Body of pancreas (tissue), 4 donors: ENCODE measurements at regions not wholly inside any gene's neighbourhood (a gene's known extent, or its start where the extent isn't known, plus 50 kb on each side); places are given as distances from the start of the nearest gene placed in this dataset.

Experiments used
- ATAC-seq: fragments of 150-250 bp; one replicate; pipeline ENCODE4 v1.9.1; 2016
- DNase-seq, 4 donors: peaks; one replicate each; pipeline ENCODE4 v3.0.0-alpha.2; 2019
- H3K27ac ChIP-seq, 4 donors: fragments of 200-600 bp; sonication (generic); 1 replicate in 3 of 4; 2 replicates in 1 of 4; pipeline versions ENCODE4 v1.5.1 to v1.6.1; 2016 to 2019; ENCODE audit warnings: mild to moderate bottlenecking in 1 of 4, mixed read lengths in 1 of 4, moderate library complexity in 1 of 4
- H3K27me3 ChIP-seq, 2 donors: fragments of 200-600 bp; sonication (generic); one replicate each; pipeline ENCODE4 v1.6.0; 2016; ENCODE audit warnings: mild to moderate bottlenecking in 1 of 2
- H3K36me3 ChIP-seq, 2 donors: fragments of 200-600 bp; sonication (generic); replicated peaks in 1 of 2; 2 replicates each; pipeline ENCODE4 v1.5.1; 2016; ENCODE audit warnings: low read depth in 2 of 2; ENCODE audit not compliant: insufficient read depth in 1 of 2
- H3K4me1 ChIP-seq: fragments of 200-600 bp; sonication (generic); one replicate; pipeline ENCODE4 v1.6.0; 2016
- H3K4me3 ChIP-seq, 2 donors: fragments of 200-600 bp; sonication (generic); 1 replicate in 1 of 2; 2 replicates in 1 of 2; pipeline ENCODE4 v1.5.1; 2016 to 2019
- H3K9me3 ChIP-seq, 3 donors: fragments of 200-600 bp; sonication (generic); 1 replicate in 2 of 3; 2 replicates in 1 of 3; pipeline ENCODE4 v1.5.1; 2016
- CTCF ChIP-seq, 7 experiments: fragments of 450-650 bp in 4 of 7; fragments of 200-600 bp in 3 of 7; sonication (generic) in 3 of 7; IDR thresholded peaks; one replicate each; pipeline ENCODE4 v1.5.1; 2016 to 2019; ENCODE audit warnings: antibody characterized with exemption in 7 of 7
- POLR2A ChIP-seq, 3 donors: fragments of 450-650 bp; IDR thresholded peaks; one replicate each; pipeline ENCODE4 v1.6.1; 2016; ENCODE audit warnings: antibody characterized with exemption in 3 of 3, mild to moderate bottlenecking in 2 of 3
- WGBS, 2 donors: methylation state at CpG; one replicate each; pipeline ENCODE4 v1.1.5; 2017; 5-methylcytosine and 5-hydroxymethylcytosine counted together
- intact Hi-C: fragments of 100-400 bp; cut with DNase I; formaldehyde crosslinking; loops from one replicate; pipeline ENCODE4 v1.15.1; 2023

GRCh38 chr2:195606179-195606578 is 50.8 kb upstream of the SLC39A10 start:
- TF ChIP-seq CTCF (IDR thresholded peaks at IDR 0.05) = no peak
- no peak for TF ChIP-seq POLR2A (IDR thresholded peaks at IDR 0.05)
- H3K4me3 ChIP-seq = no peak overlapping the region
- no peak for DNase-seq
- H3K36me3 ChIP-seq = no peaks in the 10 kb centered on the region
- H3K4me1 ChIP-seq = no peaks in the 10 kb centered on the region
- no peaks in the 10 kb centered on the region for H3K27me3 ChIP-seq
- no peak overlapping the region for H3K27ac ChIP-seq
- no peaks in the 10 kb centered on the region for H3K9me3 ChIP-seq
- no peak for ATAC-seq
- intact Hi-C loops = no loop called here

GRCh38 chr2:195604706-195605105 is 52.3 kb upstream of the SLC39A10 start:
- no peak overlapping the region for H3K27ac ChIP-seq
- no peaks in the 10 kb centered on the region for H3K27me3 ChIP-seq
- intact Hi-C loops = no loop called here
- H3K36me3 ChIP-seq = no peaks in the 10 kb centered on the region
- ATAC-seq = no peak
- H3K4me1 ChIP-seq = no peaks in the 10 kb centered on the region
- no peaks in the 10 kb centered on the region for H3K9me3 ChIP-seq
- H3K4me3 ChIP-seq = no peak overlapping the region
- DNase-seq = no peak
- no peak for TF ChIP-seq POLR2A (IDR thresholded peaks at IDR 0.05)
- no peak for TF ChIP-seq CTCF (IDR thresholded peaks at IDR 0.05)
- 80 to 85% methylated on average over 5 of the region's 5 CpGs for WGBS, 2 donors

GRCh38 chr2:195603998-195604397 is 53.0 kb upstream of the SLC39A10 start:
- Histone ChIP-seq H3K4me3 (no peak overlapping the region), H3K27ac (no peak overlapping the region), H3K4me1 (no peaks in the 10 kb centered on the region), H3K27me3 (no peaks in the 10 kb centered on the region), H3K36me3 (no peaks in the 10 kb centered on the region), H3K9me3 (no peaks in the 10 kb centered on the region)
- intact Hi-C loops = no loop called here
- ATAC-seq (no peak), DNase-seq (no peak)
- TF ChIP-seq POLR2A (IDR thresholded peaks at IDR 0.05) = no peak
- TF ChIP-seq CTCF (IDR thresholded peaks at IDR 0.05) = no peak
- 82 to 85% methylated on average over 4 of the region's 4 CpGs for WGBS, 2 donors

DNA sequence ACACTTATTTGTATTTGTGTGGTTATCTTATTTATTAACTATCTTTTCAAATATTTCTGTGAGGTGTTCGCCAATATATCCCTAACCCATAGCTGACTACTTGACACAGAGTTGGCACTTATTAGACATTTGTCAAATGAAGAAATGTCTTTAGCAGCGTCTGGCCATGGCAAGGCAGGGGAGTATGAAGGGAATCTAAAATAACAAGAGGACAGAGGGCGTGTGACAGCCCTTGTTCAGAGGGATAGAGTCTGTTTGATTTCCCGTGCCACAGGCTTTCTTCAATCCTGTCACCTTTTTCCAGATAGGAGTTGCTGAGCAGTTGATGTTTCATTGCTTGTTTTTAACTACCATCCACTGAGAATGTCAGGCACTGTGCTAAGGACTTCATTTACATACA is 53.6 kb upstream of the SLC39A10 start:
- H3K27ac ChIP-seq = no peak overlapping the region
- no peaks in the 10 kb centered on the region for H3K4me1 ChIP-seq
- no peaks in the 10 kb centered on the region for H3K36me3 ChIP-seq
- TF ChIP-seq CTCF (IDR thresholded peaks at IDR 0.05) (no peak), POLR2A (IDR thresholded peaks at IDR 0.05) (no peak)
- ATAC-seq (no peak), DNase-seq (no peak)
- H3K9me3 ChIP-seq = no peaks in the 10 kb centered on the region
- intact Hi-C loops = no loop called here
- WGBS, 2 donors = 58 to 59% methylated on average over 4 of the region's 4 CpGs
- H3K27me3 ChIP-seq = no peaks in the 10 kb centered on the region
- no peak overlapping the region for H3K4me3 ChIP-seq

- H3K36me3 ChIP-seq = no peaks in the 10 kb centered on the region
- no peak overlapping the region for H3K27ac ChIP-seq
- no peaks in the 10 kb centered on the region for H3K9me3 ChIP-seq
- WGBS, 2 donors = 60 to 74% methylated on average over 7 of the region's 7 CpGs
- H3K27me3 ChIP-seq = no peaks in the 10 kb centered on the region
- intact Hi-C loops = no loop called here
- no peaks in the 10 kb centered on the region for H3K4me1 ChIP-seq
- ATAC-seq = no peak
- H3K4me3 ChIP-seq = no peak overlapping the region
- TF ChIP-seq POLR2A (IDR thresholded peaks at IDR 0.05) (no peak), CTCF (IDR thresholded peaks at IDR 0.05) (no peak)
- DNase-seq = no peak
Measured at GRCh38 chr2:195602687-195603086, 54.3 kb upstream of the SLC39A10 start.
